ENCODE measurements at regions not wholly inside any gene's neighbourhood (a gene's known extent, or its start where the extent isn't known, plus 50 kb on each side); places are given as distances from the start of the nearest gene placed in this dataset.
A peak's percentile ranks its signal among the peaks of the same experiment; 100 is the strongest.

DNA sequence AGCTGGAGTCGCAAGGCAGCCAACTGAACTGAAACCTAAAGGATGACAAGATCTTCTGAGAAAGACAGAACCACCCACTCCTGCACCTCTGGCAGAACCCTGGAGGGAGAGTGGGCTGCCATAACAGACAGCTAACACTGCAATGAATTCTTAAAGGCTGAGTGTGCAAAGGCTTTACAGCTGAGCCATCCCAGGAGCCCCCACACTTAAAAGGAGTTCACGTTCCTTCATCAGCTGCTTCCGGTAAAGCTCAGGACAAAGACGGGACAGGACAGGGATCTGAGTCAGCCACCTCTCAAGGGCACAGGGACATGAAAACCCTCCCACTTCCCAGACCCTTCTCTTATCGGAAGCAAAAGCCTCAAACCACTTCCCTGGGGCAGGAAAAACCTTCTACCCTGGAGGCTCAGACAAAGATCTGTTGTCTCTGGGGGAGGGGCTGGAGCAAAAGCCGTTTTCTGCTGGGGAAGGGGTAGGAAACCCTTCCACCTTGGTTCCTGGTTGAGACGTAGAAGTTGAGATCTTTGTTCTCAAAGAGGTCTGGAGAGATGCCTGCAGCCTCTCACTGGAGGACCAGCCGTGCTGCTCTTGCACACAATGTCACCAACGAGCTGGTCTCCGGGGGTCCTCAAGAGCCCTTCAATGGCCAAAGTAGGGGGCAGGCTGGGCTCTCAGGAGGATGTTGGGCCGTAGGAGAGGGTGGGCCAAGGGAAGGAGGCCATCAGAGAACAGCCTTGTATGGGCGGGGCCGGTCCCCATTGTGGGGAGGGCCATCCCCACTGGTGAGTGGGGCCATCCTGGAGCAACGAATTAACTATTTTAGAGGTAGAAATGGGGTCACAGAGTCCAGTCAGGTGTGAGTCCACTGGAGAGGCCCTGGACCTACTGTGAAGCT lies 452.4 kb downstream of the PTPRU start:
- DNase-seq (ENCODE audit: low read depth, low spot score) (no peak), ATAC-seq (peak; percentile 55; the same call in 2 of the 3 replicates), FAIRE-seq (peak; percentile 41)
- peaks cover 28% of the 10 kb centered on the region for H3K4me1 ChIP-seq (ENCODE audit: control insufficient read depth, insufficient read depth, low read length)
- in situ Hi-C loops (cut with MboI) (no loop called here), intact Hi-C loops (cut with micrococcal nuclease; ENCODE audit: unreplicated experiment) (no loop called here)
- H3K4me2 ChIP-seq (ENCODE audit: control insufficient read depth, insufficient read depth), result peak overlapping the region; percentile 76
- H3K27ac ChIP-seq (ENCODE audit: control insufficient read depth, insufficient read depth), result peak overlapping the region; percentile 42; the same call in 1 of the 2 replicates
- SMC1A ChIA-PET (ENCODE audit: uncharacterized antibody, unreplicated experiment), result no interaction called here
- H4K20me1 ChIP-seq (ENCODE audit: control insufficient read depth, insufficient read depth), result no peaks in the 10 kb centered on the region
- H3K79me2 ChIP-seq (ENCODE audit: control insufficient read depth, insufficient read depth, low read length), result no peaks in the 10 kb centered on the region
- no peaks in the 10 kb centered on the region for H3K9me3 ChIP-seq (replicated peaks; ENCODE audit: control insufficient read depth, insufficient read depth, low read length)
- peak overlapping the region; percentile 32; the same call in 1 of the 2 replicates for H3K4me3 ChIP-seq
- no peaks in the 10 kb centered on the region for H3K36me3 ChIP-seq (ENCODE audit: control insufficient read depth in 2 of 2, insufficient read depth in 2 of 2, low read length in 1 of 2)
- H3K9ac ChIP-seq (ENCODE audit: control insufficient read depth, insufficient read depth, low read length), result no peak overlapping the region
- POLR2A ChIA-PET, result no interaction called here
- 28% methylated on average over 14 of the region's 14 CpGs for WGBS (ENCODE audit: insufficient coverage, insufficient replicate concordance, low lambda C conversion rate, missing lambda C conversion rate)
- no TSS peak for BruUV-seq (replicated peaks)
- CTCF ChIA-PET, result interaction anchor here (1.7 kb wide), 1 partner anchor 15 kb away, joined by 4 read pairs; no protein-coding TSS in a partner anchor
- RAD21 ChIA-PET (ENCODE audit: unreplicated experiment), result no interaction called here
- H2AFZ ChIP-seq (ENCODE audit: control insufficient read depth, low read depth, low read length), result peak overlapping the region; percentile 68
- no peaks in the 10 kb centered on the region for H3K27me3 ChIP-seq (replicated peaks in 1 of 2; ENCODE audit: control insufficient read depth in 2 of 2, insufficient read depth in 2 of 2, low read length in 1 of 2)
- TF ChIP-seq SRF (IDR thresholded peaks at IDR 0.05; ENCODE audit: low read depth in 2 of 2, low read length in 2 of 2) (0 out of 4 replicates have a peak, but pooled peaks of 1 of the 2 experiments have one; percentile 4), ESRRA (IDR thresholded peaks at IDR 0.05; ENCODE audit: low read length) (no peak), SP1 (IDR thresholded peaks at IDR 0.05; ENCODE audit: low read depth, low read length) (no peak), EGR1 (IDR thresholded peaks at IDR 0.05; ENCODE audit: borderline replicate concordance in 1 of 2, low read depth in 2 of 2, low read length in 2 of 2) (peak in 1 of 2 experiments; percentile 27; a peak in 1 of 3 replicates), SMC3 (IDR thresholded peaks at IDR 0.05; ENCODE audit: borderline replicate concordance, low read length) (no peak), SPI1 (IDR thresholded peaks at IDR 0.05; ENCODE audit: borderline replicate concordance, insufficient read depth, low read depth, low read length) (no peak), ATF7 (IDR thresholded peaks at IDR 0.05; ENCODE audit: low read depth) (no peak), HCFC1 (IDR thresholded peaks at IDR 0.05; ENCODE audit: low read length) (no peak), POLR2A (IDR thresholded peaks at IDR 0.05; ENCODE audit: low read depth, low read length) (no peak), TCF7 (IDR thresholded peaks at IDR 0.05; ENCODE audit: borderline replicate concordance) (no peak), ZNF274 (IDR thresholded peaks at IDR 0.05; ENCODE audit: insufficient read depth, insufficient read length) (no peak), EED (IDR thresholded peaks at IDR 0.05; ENCODE audit: low read depth) (peak; percentile 79), NFIC (IDR thresholded peaks at IDR 0.05; ENCODE audit: low read depth, low read length) (0 out of 2 replicates have a peak, but pooled peaks have one; percentile 18), NRF1 (conservative IDR thresholded peaks at IDR 0.05; ENCODE audit: low read depth, low read length) (no peak), ETV6 (conservative IDR thresholded peaks at IDR 0.05 in 1 of 2, IDR thresholded peaks at IDR 0.05 in 1 of 2; ENCODE audit: borderline replicate concordance in 1 of 2, low read depth in 1 of 2) (no peak), SIN3A (IDR thresholded peaks at IDR 0.05; ENCODE audit: low read depth, low read length) (no peak), MEF2A (IDR thresholded peaks at IDR 0.05; ENCODE audit: insufficient read depth, low read depth, low read length) (no peak), JUNB (IDR thresholded peaks at IDR 0.05) (no peak), BRCA1 (IDR thresholded peaks at IDR 0.05; ENCODE audit: low read depth, low read length) (no peak)
- TF ChIP-seq, protein P1, sequence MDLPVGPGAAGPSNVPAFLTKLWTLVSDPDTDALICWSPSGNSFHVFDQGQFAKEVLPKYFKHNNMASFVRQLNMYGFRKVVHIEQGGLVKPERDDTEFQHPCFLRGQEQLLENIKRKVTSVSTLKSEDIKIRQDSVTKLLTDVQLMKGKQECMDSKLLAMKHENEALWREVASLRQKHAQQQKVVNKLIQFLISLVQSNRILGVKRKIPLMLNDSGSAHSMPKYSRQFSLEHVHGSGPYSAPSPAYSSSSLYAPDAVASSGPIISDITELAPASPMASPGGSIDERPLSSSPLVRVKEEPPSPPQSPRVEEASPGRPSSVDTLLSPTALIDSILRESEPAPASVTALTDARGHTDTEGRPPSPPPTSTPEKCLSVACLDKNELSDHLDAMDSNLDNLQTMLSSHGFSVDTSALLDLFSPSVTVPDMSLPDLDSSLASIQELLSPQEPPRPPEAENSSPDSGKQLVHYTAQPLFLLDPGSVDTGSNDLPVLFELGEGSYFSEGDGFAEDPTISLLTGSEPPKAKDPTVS (IDR thresholded peaks at IDR 0.05; ENCODE audit: low read depth, low read length), result no peak
- TF ChIP-seq, protein P2, sequence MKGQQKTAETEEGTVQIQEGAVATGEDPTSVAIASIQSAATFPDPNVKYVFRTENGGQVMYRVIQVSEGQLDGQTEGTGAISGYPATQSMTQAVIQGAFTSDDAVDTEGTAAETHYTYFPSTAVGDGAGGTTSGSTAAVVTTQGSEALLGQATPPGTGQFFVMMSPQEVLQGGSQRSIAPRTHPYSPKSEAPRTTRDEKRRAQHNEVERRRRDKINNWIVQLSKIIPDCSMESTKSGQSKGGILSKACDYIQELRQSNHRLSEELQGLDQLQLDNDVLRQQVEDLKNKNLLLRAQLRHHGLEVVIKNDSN (IDR thresholded peaks at IDR 0.05; ENCODE audit: borderline replicate concordance, extremely low read length, insufficient read depth, low read depth, low read length), result no peak
- TF ChIP-seq, protein P3, sequence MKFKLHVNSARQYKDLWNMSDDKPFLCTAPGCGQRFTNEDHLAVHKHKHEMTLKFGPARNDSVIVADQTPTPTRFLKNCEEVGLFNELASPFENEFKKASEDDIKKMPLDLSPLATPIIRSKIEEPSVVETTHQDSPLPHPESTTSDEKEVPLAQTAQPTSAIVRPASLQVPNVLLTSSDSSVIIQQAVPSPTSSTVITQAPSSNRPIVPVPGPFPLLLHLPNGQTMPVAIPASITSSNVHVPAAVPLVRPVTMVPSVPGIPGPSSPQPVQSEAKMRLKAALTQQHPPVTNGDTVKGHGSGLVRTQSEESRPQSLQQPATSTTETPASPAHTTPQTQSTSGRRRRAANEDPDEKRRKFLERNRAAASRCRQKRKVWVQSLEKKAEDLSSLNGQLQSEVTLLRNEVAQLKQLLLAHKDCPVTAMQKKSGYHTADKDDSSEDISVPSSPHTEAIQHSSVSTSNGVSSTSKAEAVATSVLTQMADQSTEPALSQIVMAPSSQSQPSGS (IDR thresholded peaks at IDR 0.05; ENCODE audit: low read length), result no peak
